ENCODE measurements at regions not wholly inside any gene's neighbourhood (a gene's known extent, or its start where the extent isn't known, plus 50 kb on each side); places are given as distances from the start of the nearest gene placed in this dataset.

DNA sequence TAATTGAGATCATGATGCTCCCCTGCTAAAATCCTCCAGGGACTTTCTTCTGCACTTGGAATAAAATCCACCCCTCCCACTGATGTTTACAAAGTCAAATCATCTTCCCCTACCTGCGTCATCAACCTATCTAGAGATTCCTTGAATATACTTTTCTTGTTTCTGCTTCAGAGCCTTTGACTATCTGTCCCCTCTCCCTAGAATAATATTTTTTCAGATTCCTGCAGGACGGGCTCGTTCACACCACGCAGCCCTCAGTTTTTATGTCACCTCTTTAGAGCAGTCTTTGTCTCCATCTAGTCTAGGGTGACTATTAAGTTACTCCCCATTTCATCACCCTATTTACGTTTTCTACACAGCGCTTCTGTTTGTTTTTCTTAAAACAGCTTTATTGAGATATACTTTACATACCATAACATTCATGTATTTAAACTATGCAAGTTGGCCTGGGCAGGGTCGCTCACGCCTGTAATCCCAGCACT lies 94.8 kb upstream of the SESN3 start:
- TF ChIP-seq, protein P1, sequence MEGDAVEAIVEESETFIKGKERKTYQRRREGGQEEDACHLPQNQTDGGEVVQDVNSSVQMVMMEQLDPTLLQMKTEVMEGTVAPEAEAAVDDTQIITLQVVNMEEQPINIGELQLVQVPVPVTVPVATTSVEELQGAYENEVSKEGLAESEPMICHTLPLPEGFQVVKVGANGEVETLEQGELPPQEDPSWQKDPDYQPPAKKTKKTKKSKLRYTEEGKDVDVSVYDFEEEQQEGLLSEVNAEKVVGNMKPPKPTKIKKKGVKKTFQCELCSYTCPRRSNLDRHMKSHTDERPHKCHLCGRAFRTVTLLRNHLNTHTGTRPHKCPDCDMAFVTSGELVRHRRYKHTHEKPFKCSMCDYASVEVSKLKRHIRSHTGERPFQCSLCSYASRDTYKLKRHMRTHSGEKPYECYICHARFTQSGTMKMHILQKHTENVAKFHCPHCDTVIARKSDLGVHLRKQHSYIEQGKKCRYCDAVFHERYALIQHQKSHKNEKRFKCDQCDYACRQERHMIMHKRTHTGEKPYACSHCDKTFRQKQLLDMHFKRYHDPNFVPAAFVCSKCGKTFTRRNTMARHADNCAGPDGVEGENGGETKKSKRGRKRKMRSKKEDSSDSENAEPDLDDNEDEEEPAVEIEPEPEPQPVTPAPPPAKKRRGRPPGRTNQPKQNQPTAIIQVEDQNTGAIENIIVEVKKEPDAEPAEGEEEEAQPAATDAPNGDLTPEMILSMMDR (IDR thresholded peaks at IDR 0.05; ENCODE audit: low read depth, low read length) = no peak
- no peak for DNase-seq (ENCODE audit: extremely low read depth, low read depth)

DNA sequence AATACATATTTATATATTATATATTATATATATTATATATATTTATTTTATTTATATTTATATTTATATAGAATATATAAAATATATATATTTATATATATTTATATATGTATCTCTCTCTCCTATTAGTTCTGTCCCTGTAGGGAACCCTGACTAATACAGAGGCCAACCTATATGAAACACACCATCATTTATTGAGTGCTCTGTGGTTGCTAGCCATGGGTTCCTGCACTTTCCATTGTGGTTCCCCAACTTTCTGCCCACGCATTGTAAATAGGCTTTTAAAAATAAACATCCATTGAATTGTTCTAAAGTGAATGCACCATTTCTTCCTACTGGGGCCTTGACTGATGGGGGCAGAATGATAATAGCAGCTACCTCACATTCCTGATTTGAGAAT lies 93.8 kb upstream of the SESN3 start:
- TF ChIP-seq, protein P1 (IDR thresholded peaks at IDR 0.05; ENCODE audit: low read depth, low read length) = no peak
- DNase-seq (ENCODE audit: extremely low read depth, low read depth) = no peak

DNA sequence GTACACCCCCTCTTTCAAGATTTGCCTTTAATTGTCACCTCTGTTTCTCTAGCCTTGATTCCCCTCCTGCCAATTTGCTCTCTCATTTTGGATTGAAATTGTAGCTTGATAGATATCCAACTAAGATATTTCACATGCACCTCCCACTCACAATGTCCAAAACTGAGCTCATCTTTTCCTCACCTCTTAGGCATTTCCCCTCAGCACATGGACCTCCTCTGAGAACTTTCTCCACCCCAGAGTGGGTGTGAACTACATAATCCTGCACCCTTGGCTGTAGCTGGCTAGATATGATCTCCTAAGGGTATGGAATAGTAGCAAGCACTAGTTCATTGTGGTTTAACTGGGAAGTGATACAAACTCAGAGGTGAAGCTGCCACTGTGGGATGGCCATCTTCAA lies 91.5 kb upstream of the SESN3 start:
- no peak for DNase-seq (ENCODE audit: extremely low read depth, low read depth)
- TF ChIP-seq, protein P1 (IDR thresholded peaks at IDR 0.05; ENCODE audit: low read depth, low read length) = no peak

DNA sequence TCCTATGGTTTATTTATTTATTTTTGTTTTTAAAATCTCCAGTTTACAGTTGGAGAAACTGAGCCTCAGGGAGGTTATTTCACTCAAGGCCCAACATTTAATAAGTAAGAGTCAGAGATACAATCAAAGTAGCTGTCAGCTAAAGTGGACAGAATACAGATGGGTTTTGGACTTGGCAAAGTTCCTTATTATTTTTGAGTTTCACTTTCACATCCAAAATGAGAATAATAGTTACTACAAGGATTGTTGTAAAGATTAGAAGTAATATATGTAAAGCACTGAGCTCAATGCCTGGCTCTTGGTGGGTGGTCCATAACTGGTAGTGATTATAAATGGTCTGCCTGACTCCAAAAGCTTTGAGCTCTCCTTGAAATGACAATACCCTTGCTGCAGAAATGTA lies 87.5 kb upstream of the SESN3 start:
- TF ChIP-seq, protein P1 (IDR thresholded peaks at IDR 0.05; ENCODE audit: low read depth, low read length) = no peak
- no peak for DNase-seq (ENCODE audit: extremely low read depth, low read depth)

DNA sequence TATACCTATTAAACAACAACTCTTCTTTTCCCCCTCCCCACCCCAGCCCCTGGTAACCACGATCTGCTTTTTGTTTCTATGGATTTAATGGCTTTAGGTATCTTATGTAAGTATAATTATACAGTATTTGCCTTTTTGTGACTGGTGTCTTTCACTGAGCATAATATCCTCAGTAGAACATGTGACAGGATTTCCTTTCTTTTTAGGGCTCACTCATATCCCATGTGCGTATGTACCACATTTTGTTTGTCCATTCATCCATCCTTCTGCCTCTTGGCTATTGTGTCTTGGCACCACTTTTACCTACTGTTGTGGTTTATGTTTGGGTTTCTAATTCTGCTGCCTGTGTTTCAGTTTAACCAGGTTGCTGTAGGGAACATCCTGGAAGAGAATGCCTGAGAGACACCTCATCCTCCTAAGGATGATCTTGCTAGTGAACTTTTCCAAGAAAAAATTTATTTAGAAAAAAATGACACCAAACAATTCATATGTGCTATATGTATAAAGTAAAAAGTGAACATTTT lies 77.6 kb upstream of the SESN3 start:
- TF ChIP-seq, protein P1 (IDR thresholded peaks at IDR 0.05; ENCODE audit: low read depth, low read length) = no peak

DNA sequence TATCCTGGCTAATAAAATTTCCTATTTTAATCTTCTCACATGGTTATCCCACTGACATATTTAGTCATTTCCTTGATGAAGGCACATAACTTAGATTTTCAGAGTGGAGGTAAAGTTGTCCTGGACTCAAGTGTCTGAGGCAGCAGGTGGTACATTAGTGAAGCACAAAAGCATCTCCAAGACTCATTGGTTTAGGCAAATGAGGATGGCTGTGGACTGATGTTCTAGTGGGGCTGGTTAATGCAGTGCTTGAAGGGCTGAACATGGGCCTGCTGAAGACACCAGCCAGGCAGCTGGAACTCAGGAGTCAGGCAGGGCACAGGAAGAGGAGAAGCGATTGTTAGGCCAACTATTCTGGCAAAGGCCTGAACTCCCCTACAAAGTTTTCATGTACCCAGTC lies 76.3 kb upstream of the SESN3 start:
- TF ChIP-seq, protein P1 (IDR thresholded peaks at IDR 0.05; ENCODE audit: low read depth, low read length) = no peak
- DNase-seq (ENCODE audit: extremely low read depth, low read depth) = no peak

More for the DNA sequence above, 77.6 kb upstream of the SESN3 start:
- DNase-seq (ENCODE audit: extremely low read depth, low read depth) = no peak

DNA sequence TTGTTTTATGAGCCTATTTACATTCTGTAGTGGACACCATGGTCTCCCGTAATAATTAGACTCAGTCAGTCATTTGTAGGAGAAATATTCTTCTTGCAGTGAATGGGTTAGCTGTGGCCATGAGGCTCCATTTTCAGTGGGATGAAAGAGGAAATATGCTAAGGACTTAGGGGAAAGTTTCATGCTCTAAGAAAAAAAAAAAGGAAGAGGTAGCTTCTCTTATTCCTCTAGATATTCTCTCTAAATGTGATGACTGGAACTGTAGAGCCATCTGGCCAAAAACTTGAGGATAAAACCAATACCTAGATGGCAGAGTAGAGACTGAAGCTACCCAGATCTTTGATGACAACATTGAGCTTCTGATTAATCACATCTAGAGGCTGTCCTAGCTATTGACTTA lies 75.8 kb upstream of the SESN3 start:
- DNase-seq (ENCODE audit: extremely low read depth, low read depth) = no peak
- TF ChIP-seq, protein P1 (IDR thresholded peaks at IDR 0.05; ENCODE audit: low read depth, low read length) = no peak

All from AG09319 (cell line).